ENCODE measurements at regions not wholly inside any gene's neighbourhood (a gene's known extent, or its start where the extent isn't known, plus 50 kb on each side); places are given as distances from the start of the nearest gene placed in this dataset.

GRCh38 chr21:35352066-35352770 is 303.1 kb upstream of the RUNX1 start:
- H3K9me3 ChIP-seq (ENCODE audit: control insufficient read depth, insufficient read depth, low read depth, low read length) = no peaks in the 10 kb centered on the region
- H3K4me3 ChIP-seq (ENCODE audit: low read depth, low read length) = no peak overlapping the region
- no peak overlapping the region for H3K27ac ChIP-seq (ENCODE audit: extremely low read depth, low read depth, low read length)
- no peaks in the 10 kb centered on the region for H3K4me1 ChIP-seq (ENCODE audit: control insufficient read depth, insufficient read depth, low read length)
- H3K36me3 ChIP-seq (ENCODE audit: control insufficient read depth in 2 of 2, insufficient read depth in 1 of 2, low read length in 2 of 2) = no peaks in the 10 kb centered on the region
- POLR2A ChIA-PET = no interaction called here
- TF ChIP-seq ZNF362 (tag by site-specific recombination; IDR thresholded peaks at IDR 0.05) (no peak), ZNF148 (tag by site-specific recombination; IDR thresholded peaks at IDR 0.05; ENCODE audit: borderline replicate concordance) (no peak), ZFP3 (tag by site-specific recombination; IDR thresholded peaks at IDR 0.05; ENCODE audit: low read depth) (no peak), ZNF404 (tag by site-specific recombination; IDR thresholded peaks at IDR 0.05) (no peak), ZNF223 (tag by site-specific recombination; IDR thresholded peaks at IDR 0.05) (no peak), SP3 (tag by site-specific recombination; IDR thresholded peaks at IDR 0.05) (no peak), KLF16 (tag by site-specific recombination; IDR thresholded peaks at IDR 0.05) (no peak), ZNF157 (tag by site-specific recombination; IDR thresholded peaks at IDR 0.05) (no peak)
- CTCF ChIA-PET = interaction anchor here (0.6 to 1.1 kb wide), 4 partner anchors 9 to 654 kb away, joined by 3 read pairs; no protein-coding TSS in a partner anchor

GRCh38 chr21:35351434-35351833 is 302.3 kb upstream of the RUNX1 start:
- POLR2A ChIA-PET = interaction anchor here (0.6 to 1.3 kb wide), 2 partner anchors 13 to 428 kb away, joined by 3 read pairs; no protein-coding TSS in a partner anchor
- no peaks in the 10 kb centered on the region for H3K4me1 ChIP-seq (ENCODE audit: control insufficient read depth, insufficient read depth, low read length)
- TF ChIP-seq ZNF280C (tag by site-specific recombination; IDR thresholded peaks at IDR 0.05) = no peak
- no peak for TF ChIP-seq ZNF596 (tag by site-specific recombination; IDR thresholded peaks at IDR 0.05)
- no peak for TF ChIP-seq ZNF791 (tag by site-specific recombination; IDR thresholded peaks at IDR 0.05)
- TF ChIP-seq BCL11B (tag by site-specific recombination; IDR thresholded peaks at IDR 0.05; ENCODE audit: low read depth) = no peak
- no peak for TF ChIP-seq ZNF335 (tag by site-specific recombination; conservative IDR thresholded peaks at IDR 0.05)
- TF ChIP-seq ZNF747 (tag by site-specific recombination; IDR thresholded peaks at IDR 0.05) = no peak
- no peak for TF ChIP-seq MZF1 (tag by site-specific recombination; IDR thresholded peaks at IDR 0.05; ENCODE audit: borderline replicate concordance)
- no peak for TF ChIP-seq ZEB2 (tag by site-specific recombination; IDR thresholded peaks at IDR 0.05)
- TF ChIP-seq ZNF530 (tag by site-specific recombination; IDR thresholded peaks at IDR 0.05; ENCODE audit: low read depth) = no peak
- TF ChIP-seq ZNF670 (tag by site-specific recombination; IDR thresholded peaks at IDR 0.05; ENCODE audit: low read depth) = no peak
- H3K4me3 ChIP-seq (ENCODE audit: low read depth, low read length) = no peak overlapping the region
- H3K27ac ChIP-seq (ENCODE audit: extremely low read depth, low read depth, low read length) = no peak overlapping the region
- H3K9me3 ChIP-seq (ENCODE audit: control insufficient read depth, insufficient read depth, low read depth, low read length) = no peaks in the 10 kb centered on the region
- no peaks in the 10 kb centered on the region for H3K36me3 ChIP-seq (ENCODE audit: control insufficient read depth in 2 of 2, insufficient read depth in 1 of 2, low read length in 2 of 2)
- CTCF ChIA-PET = interaction anchor here (0.6 to 1.1 kb wide), 3 partner anchors 62 to 606 kb away, joined by 3 to 4 read pairs (median 3); no protein-coding TSS in a partner anchor

Data from HEK293 (cell line).